HG03378 (cell line): ENCODE measurements at regions not wholly inside any gene's neighbourhood (a gene's known extent, or its start where the extent isn't known, plus 50 kb on each side); places are given as distances from the start of the nearest gene placed in this dataset.
"Not testable (repeated sequence)": the region's sequence is repeated elsewhere in the genome, so short reads cannot be mapped to it uniquely, and the experiment has no call there.

Experiments
- ATAC-seq: cut with Tn5 transposase; IDR thresholded peaks from one replicate; pipeline ENCODE4 v1.9.1; 2021; ENCODE audit warnings: mild to moderate bottlenecking, moderate library complexity; ENCODE audit not compliant: unreplicated experiment

- ATAC-seq, result no peak
These were observed 120.0 kb downstream of the GALR1 start for GRCh38 chr18:77369644-77370043.

GRCh38 chr18:77373730-77374445, 124.2 kb downstream of the GALR1 start:
- no peak for ATAC-seq

GRCh38 chr18:77374446-77374805, 124.8 kb downstream of the GALR1 start:
- no peak for ATAC-seq

- ATAC-seq, result no peak
These were observed 126.5 kb downstream of the GALR1 start for GRCh38 chr18:77376043-77376732.

GRCh38 chr18:77376733-77377094, 127.1 kb downstream of the GALR1 start:
- ATAC-seq, result no peak

- ATAC-seq, result no peak
These were observed 128.2 kb downstream of the GALR1 start for GRCh38 chr18:77377813-77378212.

GRCh38 chr18:77379976-77380509, 130.4 kb downstream of the GALR1 start:
- ATAC-seq, result no peak

- no peak for ATAC-seq
These were observed 131.0 kb downstream of the GALR1 start for GRCh38 chr18:77380695-77381094.

- no peak for ATAC-seq
These were observed 142.7 kb downstream of the GALR1 start for GRCh38 chr18:77392321-77392720.

GRCh38 chr18:77393519-77393918, 143.9 kb downstream of the GALR1 start:
- ATAC-seq, result no peak

GRCh38 chr18:77395953-77396352, 146.3 kb downstream of the GALR1 start:
- no peak for ATAC-seq

- no peak for ATAC-seq
These were observed 147.4 kb downstream of the GALR1 start for GRCh38 chr18:77397056-77397455.

- no peak for ATAC-seq
These were observed 148.0 kb downstream of the GALR1 start for GRCh38 chr18:77397617-77398016.

GRCh38 chr18:77400561-77400960, 150.9 kb downstream of the GALR1 start:
- ATAC-seq, result no peak

- no peak for ATAC-seq
These were observed 151.5 kb downstream of the GALR1 start for GRCh38 chr18:77401173-77401572.

- no peak for ATAC-seq
These were observed 154.4 kb downstream of the GALR1 start for GRCh38 chr18:77403969-77404535.

GRCh38 chr18:77405096-77405495, 155.4 kb downstream of the GALR1 start:
- no peak for ATAC-seq

GRCh38 chr18:77407733-77408132, 158.1 kb downstream of the GALR1 start:
- ATAC-seq, result no peak

GRCh38 chr18:77421546-77421945, 171.9 kb downstream of the GALR1 start:
- not testable (repeated sequence) for ATAC-seq

- no peak for ATAC-seq
These were observed 173.6 kb downstream of the GALR1 start for GRCh38 chr18:77422974-77423867.

GRCh38 chr18:77433076-77433475, 183.4 kb downstream of the GALR1 start:
- ATAC-seq, result no peak
